H1 (cell line): ENCODE measurements at regions not wholly inside any gene's neighbourhood (a gene's known extent, or its start where the extent isn't known, plus 50 kb on each side); places are given as distances from the start of the nearest gene placed in this dataset.
"Not testable (repeated sequence)": the region's sequence is repeated elsewhere in the genome, so short reads cannot be mapped to it uniquely, and the experiment has no call there.

Source experiments
- CTCF ChIA-PET: fragments of 300-600 bp; sonication (Branson Sonifier 250); formaldehyde crosslinking; loops from one replicate; lab custom pipeline; 2021; ENCODE audit not compliant: partially characterized antibody; lab: Charles Lee
- POLR2A ChIA-PET: fragments of 300-600 bp; sonication (Branson Sonifier 250); formaldehyde crosslinking; loops from one replicate; lab custom pipeline; 2021; ENCODE audit warnings: inconsistent platforms; ENCODE audit not compliant: partially characterized antibody; lab: Charles Lee
- DNase-seq, 2 experiments: peaks; one replicate each; pipeline versions ENCODE4 v3.0.0 to v3.0.0-alpha.2; 2010 to 2022; ENCODE audit warnings: low spot score in 2 of 2, low read depth in 1 of 2, mixed read lengths in 1 of 2
- FAIRE-seq: peaks from 2 replicates; lab custom pipeline; 2011; peaks lifted over from hg19 to GRCh38; lab: Jason Lieb, UNC
- H2AFZ ChIP-seq: 2 replicates; pipeline ENCODE4 v1.8.1; 2012; ENCODE audit warnings: low read length, inconsistent platforms
- H2AK5ac ChIP-seq: 2 replicates; pipeline ENCODE4 v1.6.1; 2013; ENCODE audit warnings: low read depth, low read length
- H2BK120ac ChIP-seq: replicated peaks from 2 replicates; pipeline ENCODE3; 2013; ENCODE audit warnings: low read depth, low read length, inconsistent platforms
- H2BK12ac ChIP-seq: 2 replicates; pipeline ENCODE4 v1.6.1; 2013; ENCODE audit warnings: low read depth, low read length
- H2BK15ac ChIP-seq: 2 replicates; pipeline ENCODE4 v1.6.1; 2013; ENCODE audit warnings: low read length
- H2BK20ac ChIP-seq: 2 replicates; pipeline ENCODE4 v1.6.1; 2013; ENCODE audit warnings: low read length
- H2BK5ac ChIP-seq: 2 replicates; pipeline ENCODE4 v1.6.1; 2013; ENCODE audit warnings: low read depth, low read length
- H3K14ac ChIP-seq: 2 replicates; pipeline ENCODE4 v1.6.1; 2013; ENCODE audit warnings: inconsistent platforms; ENCODE audit not compliant: insufficient read length
- H3K18ac ChIP-seq: 2 replicates; pipeline ENCODE4 v1.6.1; 2013; ENCODE audit warnings: low read length; ENCODE audit errors: extremely low read depth
- H3K23ac ChIP-seq: 2 replicates; pipeline ENCODE4 v1.6.1; 2013; ENCODE audit warnings: inconsistent platforms; ENCODE audit not compliant: insufficient read length
- H3K23me2 ChIP-seq: 2 replicates; pipeline ENCODE4 v1.6.1; 2013; ENCODE audit warnings: low read depth, low read length
- H3K27ac ChIP-seq: 2 replicates; pipeline ENCODE4 v1.6.1; 2011; ENCODE audit warnings: low read depth, low read length, inconsistent platforms
- H3K27me3 ChIP-seq, 4 experiments: replicated peaks in 1 of 4; 1 replicate in 1 of 4; 2 replicates in 3 of 4; pipeline versions ENCODE4 v1.6.1 to v1.8.1; 2011 to 2013; ENCODE audit warnings: low read length in 3 of 4, mild to moderate bottlenecking in 3 of 4, inconsistent platforms in 2 of 4, mixed read lengths in 2 of 4, moderate library complexity in 1 of 4; ENCODE audit not compliant: control insufficient read depth in 3 of 4, insufficient read depth in 3 of 4; ENCODE audit errors: extremely low read depth in 1 of 4
- H3K36me3 ChIP-seq, 4 experiments: 2 replicates each; pipeline versions ENCODE4 v1.6.1 to v1.8.1; 2011 to 2013; ENCODE audit warnings: mild to moderate bottlenecking in 4 of 4, low read length in 3 of 4, moderate library complexity in 2 of 4, control low read depth in 1 of 4, inconsistent platforms in 1 of 4; ENCODE audit not compliant: insufficient read depth in 4 of 4, control insufficient read depth in 2 of 4
- H3K4ac ChIP-seq: replicated peaks from 2 replicates; pipeline ENCODE3; 2013; ENCODE audit warnings: low read length, low read depth, mixed read lengths, inconsistent platforms; ENCODE audit not compliant: insufficient read length
- H3K4me1 ChIP-seq, 4 experiments: replicated peaks in 1 of 4; 1 replicate in 1 of 4; 2 replicates in 3 of 4; pipeline versions ENCODE4 v1.6.1 to v1.8.1; 2011 to 2013; ENCODE audit warnings: low read length in 3 of 4, inconsistent platforms in 2 of 4, mixed read lengths in 1 of 4; ENCODE audit not compliant: insufficient read depth in 4 of 4, control insufficient read depth in 3 of 4
- H3K4me2 ChIP-seq, 2 experiments: 2 replicates each; pipeline versions ENCODE4 v1.6.1 to v1.8.1; 2011 to 2013; ENCODE audit warnings: low read depth in 2 of 2, low read length in 2 of 2, control low read depth in 1 of 2, inconsistent platforms in 1 of 2, mild to moderate bottlenecking in 1 of 2; ENCODE audit not compliant: insufficient read depth in 1 of 2
- H3K4me3 ChIP-seq, 4 experiments: fragments of 200-600, 300-600 bp in 1 of 4; sonication (generic), shearing (Covaris generic), sonication (Bioruptor Twin) in 1 of 4; 2 replicates each; pipeline versions ENCODE4 v1.5.1 to v1.8.1; 2011 to 2016; ENCODE audit warnings: low read length in 4 of 4, low read depth in 3 of 4, control low read depth in 2 of 4, inconsistent platforms in 2 of 4, mild to moderate bottlenecking in 2 of 4, mixed read lengths in 1 of 4, moderate library complexity in 1 of 4; ENCODE audit not compliant: insufficient read depth in 2 of 4; ENCODE audit errors: extremely low read depth in 1 of 4
- H3K56ac ChIP-seq: replicated peaks from 2 replicates; pipeline ENCODE3; 2013; ENCODE audit warnings: low read depth, mild to moderate bottlenecking, mixed read lengths, low read length, inconsistent platforms; ENCODE audit not compliant: insufficient read length
- H3K79me1 ChIP-seq: 2 replicates; pipeline ENCODE4 v1.6.1; 2013; ENCODE audit warnings: low read depth, low read length, control low read depth
- H3K79me2 ChIP-seq, 2 experiments: 2 replicates each; pipeline versions ENCODE4 v1.6.1 to v1.8.1; 2012 to 2013; ENCODE audit warnings: low read length in 2 of 2, mild to moderate bottlenecking in 2 of 2, inconsistent platforms in 1 of 2; ENCODE audit not compliant: insufficient read depth in 2 of 2, control insufficient read depth in 1 of 2
- H3K9ac ChIP-seq, 4 experiments: replicated peaks in 1 of 4; 1 replicate in 1 of 4; 2 replicates in 3 of 4; pipeline versions ENCODE4 v1.6.1 to v1.8.1; 2011 to 2013; ENCODE audit warnings: low read depth in 3 of 4, low read length in 3 of 4, control low read depth in 2 of 4, mild to moderate bottlenecking in 2 of 4, moderate library complexity in 2 of 4, inconsistent platforms in 1 of 4; ENCODE audit errors: extremely low read depth in 1 of 4
- H3K9me3 ChIP-seq, 2 experiments: 2 replicates each; pipeline versions ENCODE4 v1.6.1 to v1.8.1; 2012 to 2013; ENCODE audit warnings: mild to moderate bottlenecking in 2 of 2, moderate library complexity in 2 of 2, control low read depth in 1 of 2, inconsistent platforms in 1 of 2, low read depth in 1 of 2, low read length in 1 of 2, mixed read lengths in 1 of 2; ENCODE audit not compliant: insufficient read depth in 2 of 2
- H4K20me1 ChIP-seq, 2 experiments: replicated peaks in 1 of 2; 2 replicates each; pipeline versions ENCODE3 to v1.8.1; 2011 to 2013; ENCODE audit warnings: inconsistent platforms in 2 of 2, low read length in 2 of 2, mild to moderate bottlenecking in 1 of 2; ENCODE audit not compliant: insufficient read depth in 2 of 2, control insufficient read depth in 1 of 2
- H4K5ac ChIP-seq: 2 replicates; pipeline ENCODE4 v1.6.1; 2013; ENCODE audit warnings: low read length, low read depth, mixed read lengths, inconsistent platforms; ENCODE audit not compliant: insufficient read length
- H4K8ac ChIP-seq: 2 replicates; pipeline ENCODE4 v1.8.0; 2013; ENCODE audit warnings: mild to moderate bottlenecking, moderate library complexity, low read length, inconsistent platforms; ENCODE audit not compliant: insufficient read depth; ENCODE audit errors: extremely low read depth
- H4K91ac ChIP-seq: replicated peaks from 2 replicates; pipeline ENCODE3; 2013; ENCODE audit warnings: low read length, mixed read lengths, inconsistent platforms; ENCODE audit not compliant: insufficient read length
- WGBS, 2 experiments: shearing (Covaris generic) in 1 of 2; methylation state at CpG; one replicate each; pipeline versions ENCODE4 v1.1.6 to v1.1.7; 2013 to 2015; ENCODE audit warnings: low lambda C conversion rate in 2 of 2, mixed read lengths in 2 of 2, inconsistent platforms in 1 of 2, low coverage in 1 of 2, missing lambda C conversion rate in 1 of 2; ENCODE audit not compliant: insufficient replicate concordance in 2 of 2, insufficient coverage in 1 of 2, insufficient read length in 1 of 2; ENCODE audit errors: extremely low coverage in 1 of 2, missing lambda C conversion rate in 1 of 2; 5-methylcytosine and 5-hydroxymethylcytosine counted together

GRCh38 chr4:103385565-103385964 lies 187.4 kb upstream of the CENPE start:
- H3K27ac ChIP-seq, H3K23ac ChIP-seq, FAIRE-seq, H3K27me3 ChIP-seq, H3K9me3 ChIP-seq, H3K18ac ChIP-seq, H3K4me2 ChIP-seq, H3K56ac ChIP-seq, H2BK15ac ChIP-seq, H4K5ac ChIP-seq, H3K23me2 ChIP-seq, H2BK20ac ChIP-seq, H3K36me3 ChIP-seq, H2BK120ac ChIP-seq, H2BK5ac ChIP-seq, H3K9ac ChIP-seq, H2AFZ ChIP-seq, H2BK12ac ChIP-seq, H3K14ac ChIP-seq, H3K4ac ChIP-seq, DNase-seq, POLR2A ChIA-PET, H3K79me1 ChIP-seq, H2AK5ac ChIP-seq, H3K4me1 ChIP-seq, H4K91ac ChIP-seq, H4K20me1 ChIP-seq, H4K8ac ChIP-seq, H3K79me2 ChIP-seq, H3K4me3 ChIP-seq: not testable (repeated sequence)
- CTCF ChIA-PET: interaction anchor here (0.8 kb wide), 1 partner anchor 16 kb away, joined by 3 read pairs; no protein-coding TSS in a partner anchor
- WGBS, 2 experiments: no CpG with 5 or more reads among the region's 2 CpGs
